ENCODE measurements at regions not wholly inside any gene's neighbourhood (a gene's known extent, or its start where the extent isn't known, plus 50 kb on each side); places are given as distances from the start of the nearest gene placed in this dataset.
"Not testable (repeated sequence)": the region's sequence is repeated elsewhere in the genome, so short reads cannot be mapped to it uniquely, and the experiment has no call there.

GRCh38 chr3:72077473-72078259 is 292.7 kb upstream of the PROK2 start:
- H4K20me1 ChIP-seq (ENCODE audit: insufficient read depth) = no peaks in the 10 kb centered on the region
- CTCF ChIA-PET = no interaction called here
- H2AFZ ChIP-seq = no peak overlapping the region
- DNase-seq = no peak
- TF ChIP-seq CTCF (conservative IDR thresholded peaks at IDR 0.05) = no peak
- no peak for TF ChIP-seq EZH2 (IDR thresholded peaks at IDR 0.05; ENCODE audit: low read depth)
- no peak overlapping the region for H3K4me3 ChIP-seq
- BruUV-seq (replicated peaks) = no TSS peak
- H3K9me2 ChIP-seq (ENCODE audit: insufficient read depth) = no peaks in the 10 kb centered on the region
- no peak overlapping the region for H3K27ac ChIP-seq
- POLR2A ChIA-PET (ENCODE audit: unreplicated experiment) = no interaction called here
- H3K36me3 ChIP-seq (ENCODE audit: low read depth) = no peaks in the 10 kb centered on the region
- no peaks in the 10 kb centered on the region for H3K4me1 ChIP-seq (replicated peaks; ENCODE audit: insufficient read depth)
- intact Hi-C loops (cut with micrococcal nuclease; ENCODE audit: unreplicated experiment) = no loop called here
- H3K4me2 ChIP-seq = no peak overlapping the region
- no peaks in the 10 kb centered on the region for H3K27me3 ChIP-seq (ENCODE audit: insufficient read depth, low read depth)
- no peaks in the 10 kb centered on the region for H3K79me2 ChIP-seq (ENCODE audit: low read depth)
- no peaks in the 10 kb centered on the region for H3F3A ChIP-seq (ENCODE audit: insufficient read depth, low read depth)
- no peaks in the 10 kb centered on the region; the same call in 1 of the 2 replicates for H3K9me3 ChIP-seq (ENCODE audit: insufficient read depth, low read depth)

- H3K4me1 ChIP-seq (replicated peaks; ENCODE audit: insufficient read depth); H3K27me3 ChIP-seq (ENCODE audit: insufficient read depth, low read depth); POLR2A ChIA-PET (ENCODE audit: unreplicated experiment); H3K27ac ChIP-seq; DNase-seq; H3K79me2 ChIP-seq (ENCODE audit: low read depth); intact Hi-C loops (cut with micrococcal nuclease; ENCODE audit: unreplicated experiment); CTCF ChIA-PET; H3F3A ChIP-seq (ENCODE audit: insufficient read depth, low read depth); H3K4me2 ChIP-seq; H2AFZ ChIP-seq; H3K36me3 ChIP-seq (ENCODE audit: low read depth); H3K9me3 ChIP-seq (ENCODE audit: insufficient read depth, low read depth); H4K20me1 ChIP-seq (ENCODE audit: insufficient read depth); H3K4me3 ChIP-seq; BruUV-seq (replicated peaks); H3K9me2 ChIP-seq (ENCODE audit: insufficient read depth): not testable (repeated sequence)
Measured at GRCh38 chr3:72075848-72076247, 290.9 kb upstream of the PROK2 start.

GRCh38 chr3:72071624-72072023 is 286.7 kb upstream of the PROK2 start:
- Histone ChIP-seq H3K36me3 (ENCODE audit: low read depth) (no peaks in the 10 kb centered on the region), H4K20me1 (ENCODE audit: insufficient read depth) (no peaks in the 10 kb centered on the region), H3K27me3 (ENCODE audit: insufficient read depth, low read depth) (no peaks in the 10 kb centered on the region; the same call in 1 of the 2 replicates), H3K79me2 (ENCODE audit: low read depth) (no peaks in the 10 kb centered on the region), H3K9me2 (ENCODE audit: insufficient read depth) (no peaks in the 10 kb centered on the region), H3K4me3 (no peak overlapping the region), H3K4me2 (no peak overlapping the region), H2AFZ (no peak overlapping the region), H3F3A (ENCODE audit: insufficient read depth, low read depth) (no peaks in the 10 kb centered on the region), H3K27ac (no peak overlapping the region), H3K9me3 (ENCODE audit: insufficient read depth, low read depth) (no peaks in the 10 kb centered on the region; the same call in 1 of the 2 replicates), H3K4me1 (replicated peaks; ENCODE audit: insufficient read depth) (no peaks in the 10 kb centered on the region)
- POLR2A ChIA-PET (ENCODE audit: unreplicated experiment) = interaction anchor here (0.7 kb wide), 1 partner anchor 188 kb away, joined by 5 read pairs; no protein-coding TSS in a partner anchor
- CTCF ChIA-PET = no interaction called here
- no TSS peak for BruUV-seq (replicated peaks)
- intact Hi-C loops (cut with micrococcal nuclease; ENCODE audit: unreplicated experiment) = no loop called here
- no peak for TF ChIP-seq EZH2 (IDR thresholded peaks at IDR 0.05; ENCODE audit: low read depth)
- TF ChIP-seq CTCF (conservative IDR thresholded peaks at IDR 0.05) = no peak
- no peak for DNase-seq

GRCh38 chr3:72070005-72070404 is 285.1 kb upstream of the PROK2 start:
- DNase-seq = no peak
- Histone ChIP-seq H3K4me3 (no peak overlapping the region), H3K36me3 (ENCODE audit: low read depth) (no peaks in the 10 kb centered on the region), H4K20me1 (ENCODE audit: insufficient read depth) (no peaks in the 10 kb centered on the region), H2AFZ (no peak overlapping the region), H3K27ac (no peak overlapping the region), H3K4me2 (no peak overlapping the region), H3K79me2 (ENCODE audit: low read depth) (no peaks in the 10 kb centered on the region), H3K4me1 (replicated peaks; ENCODE audit: insufficient read depth) (no peaks in the 10 kb centered on the region), H3K9me3 (ENCODE audit: insufficient read depth, low read depth) (no peaks in the 10 kb centered on the region; the same call in 1 of the 2 replicates), H3K9me2 (ENCODE audit: insufficient read depth) (no peaks in the 10 kb centered on the region), H3F3A (ENCODE audit: insufficient read depth, low read depth) (no peaks in the 10 kb centered on the region), H3K27me3 (ENCODE audit: insufficient read depth, low read depth) (no peaks in the 10 kb centered on the region; the same call in 1 of the 2 replicates)
- BruUV-seq (replicated peaks) = no TSS peak
- TF ChIP-seq CTCF (conservative IDR thresholded peaks at IDR 0.05) = no peak
- no peak for TF ChIP-seq EZH2 (IDR thresholded peaks at IDR 0.05; ENCODE audit: low read depth)
- CTCF ChIA-PET = no interaction called here
- intact Hi-C loops (cut with micrococcal nuclease; ENCODE audit: unreplicated experiment) = no loop called here
- POLR2A ChIA-PET (ENCODE audit: unreplicated experiment) = no interaction called here
